GM18870 (cell line): ENCODE measurements at regions not wholly inside any gene's neighbourhood (a gene's known extent, or its start where the extent isn't known, plus 50 kb on each side); places are given as distances from the start of the nearest gene placed in this dataset.
"Not testable (repeated sequence)": the region's sequence is repeated elsewhere in the genome, so short reads cannot be mapped to it uniquely, and the experiment has no call there.

Experiments used
- ATAC-seq: cut with Tn5 transposase; IDR thresholded peaks from one replicate; pipeline ENCODE4 v1.9.1; 2021; ENCODE audit warnings: moderate library complexity; ENCODE audit not compliant: unreplicated experiment

DNA sequence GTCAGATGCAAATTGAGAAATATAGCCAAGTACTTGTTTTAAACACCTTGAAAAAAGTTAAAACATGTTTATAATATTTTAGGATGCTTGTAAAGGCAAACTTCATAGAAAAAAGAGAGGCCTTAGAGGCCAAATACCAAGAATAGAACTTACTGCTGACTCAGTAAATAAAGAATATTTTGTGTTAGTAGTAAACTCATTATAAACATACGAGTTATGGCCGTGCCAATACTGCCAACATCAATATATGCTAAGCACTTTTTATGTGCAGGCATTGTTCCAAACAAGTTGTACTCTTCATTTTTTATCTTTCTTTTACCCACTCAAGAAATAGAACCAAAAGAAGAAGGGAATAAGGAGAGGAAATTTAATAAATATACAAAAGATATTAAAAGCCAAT is 705.9 kb upstream of the NCAM2 start:
- no peak for ATAC-seq

- ATAC-seq = not testable (repeated sequence)
Measured at GRCh38 chr21:20292854-20293253, 705.4 kb upstream of the NCAM2 start.

DNA sequence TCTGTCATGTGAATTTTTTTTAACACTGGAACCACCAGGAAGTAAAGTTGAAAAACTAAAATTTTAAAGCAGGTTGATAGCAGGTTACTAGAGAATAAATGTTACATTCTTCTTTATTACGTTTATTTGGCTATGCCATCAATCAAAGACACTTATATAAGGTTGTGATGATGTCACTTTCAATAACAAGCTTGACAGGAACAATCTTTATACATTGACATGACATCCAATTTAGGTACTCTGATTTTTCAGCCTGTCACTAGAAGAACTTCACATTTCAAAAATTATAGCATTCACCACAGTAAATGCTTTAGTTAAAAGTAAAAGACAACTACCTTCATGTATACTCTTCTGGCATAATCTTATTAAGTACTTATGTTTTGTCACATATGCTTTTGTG is 696.8 kb upstream of the NCAM2 start:
- no peak for ATAC-seq

GRCh38 chr21:20302084-20302483 is 696.1 kb upstream of the NCAM2 start:
- no peak for ATAC-seq

GRCh38 chr21:20306836-20307235 is 691.4 kb upstream of the NCAM2 start:
- ATAC-seq = no peak

DNA sequence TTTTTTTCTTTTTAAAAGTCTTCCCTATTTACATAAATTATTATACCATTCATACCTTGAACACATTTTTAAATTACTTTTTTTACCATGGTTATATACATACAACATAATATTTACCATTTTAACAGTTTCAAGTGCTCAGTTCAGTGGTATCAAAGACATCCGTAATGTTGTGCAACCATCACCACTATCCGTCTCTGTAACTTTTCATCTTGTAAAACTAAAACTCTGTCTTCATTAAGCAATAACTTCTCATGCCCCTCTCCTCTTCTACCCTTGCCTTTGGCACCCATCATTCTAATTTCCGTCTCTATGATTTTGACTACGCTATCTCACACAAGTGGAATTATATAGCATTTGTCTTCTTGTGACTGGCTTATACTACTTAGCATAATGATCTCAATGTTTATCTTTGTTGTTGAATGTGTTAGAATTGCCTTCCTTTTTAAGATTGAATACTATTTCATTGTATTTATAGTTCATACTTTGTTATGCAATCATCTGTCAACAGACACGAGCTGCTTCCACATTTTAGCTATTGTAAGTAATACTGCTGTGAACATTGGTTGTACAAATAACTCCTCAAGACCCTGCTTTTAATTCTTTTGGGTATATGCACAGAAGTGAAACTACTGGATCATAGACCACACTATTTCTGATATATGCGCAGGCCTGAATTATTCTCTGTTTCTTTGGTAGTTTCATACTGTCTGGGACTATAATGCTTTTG is 689.5 kb upstream of the NCAM2 start:
- ATAC-seq = no peak

DNA sequence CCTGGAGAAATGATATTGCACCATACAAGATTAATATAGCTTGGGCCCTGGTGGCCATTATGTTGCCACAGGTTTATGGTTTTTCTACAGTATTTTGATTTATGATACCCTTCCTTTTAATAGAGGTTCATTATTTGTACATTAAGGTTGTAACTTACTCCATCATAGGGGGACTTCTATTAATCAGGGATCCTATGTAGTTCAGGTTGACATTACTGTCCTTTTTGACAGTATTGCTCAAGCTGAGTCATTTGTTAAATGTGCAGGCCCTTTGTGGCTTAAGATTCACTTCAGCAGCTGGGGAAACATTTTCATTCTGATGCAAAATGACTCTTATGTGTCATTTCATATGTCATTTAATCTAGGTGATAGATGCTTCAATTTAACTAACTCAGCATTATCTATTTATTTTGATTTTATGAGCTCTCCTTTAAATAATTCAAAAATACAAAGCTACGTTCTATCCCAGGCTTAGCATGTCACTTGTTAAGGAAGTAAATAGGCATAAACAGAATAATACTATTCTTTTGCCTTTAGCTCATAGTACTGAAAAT is 686.9 kb upstream of the NCAM2 start:
- ATAC-seq = no peak

GRCh38 chr21:20313013-20313412 is 685.2 kb upstream of the NCAM2 start:
- no peak for ATAC-seq

GRCh38 chr21:20315042-20315441 is 683.2 kb upstream of the NCAM2 start:
- ATAC-seq = no peak

GRCh38 chr21:20329636-20330035 is 668.6 kb upstream of the NCAM2 start:
- ATAC-seq = no peak

DNA sequence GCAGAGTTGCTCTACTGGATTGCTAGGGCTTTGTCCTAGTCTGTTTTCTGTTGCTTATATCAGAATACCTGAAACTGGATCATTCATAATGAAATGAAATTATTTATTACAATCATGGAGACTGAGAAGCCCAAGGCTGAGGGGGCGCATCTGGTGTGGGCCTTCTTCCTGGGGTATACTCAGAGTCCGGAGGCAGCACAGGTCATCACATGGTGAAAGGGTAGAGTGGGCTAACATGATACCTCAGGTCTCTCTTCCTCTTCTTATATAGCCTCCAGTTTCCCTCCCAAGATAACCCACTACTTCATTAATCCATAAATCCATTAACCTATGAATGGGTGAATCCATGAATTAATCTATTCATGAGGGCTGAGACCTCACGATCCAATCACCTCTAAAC is 667.6 kb upstream of the NCAM2 start:
- ATAC-seq = no peak

DNA sequence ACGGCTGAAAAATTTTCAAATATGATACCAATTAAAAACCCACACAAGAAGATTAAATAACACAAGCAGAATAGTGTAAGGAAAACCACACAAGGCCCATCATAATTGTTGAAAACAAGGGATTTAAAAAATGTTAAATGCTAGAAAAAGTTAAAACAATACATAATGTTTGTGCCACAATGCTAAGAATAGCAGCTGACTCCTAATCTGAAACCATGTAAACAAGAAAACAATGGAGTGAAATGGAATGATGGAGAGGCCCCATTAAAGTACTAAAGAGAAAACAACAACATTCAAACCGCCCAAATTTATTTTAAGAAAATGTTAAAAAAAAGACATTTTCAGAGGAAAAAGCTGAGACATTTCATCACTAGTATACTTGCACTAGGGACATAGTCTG is 663.6 kb upstream of the NCAM2 start:
- no peak for ATAC-seq

GRCh38 chr21:20341431-20341830 is 656.8 kb upstream of the NCAM2 start:
- ATAC-seq = no peak

- ATAC-seq = no peak
Measured at GRCh38 chr21:20343186-20343585, 655.0 kb upstream of the NCAM2 start.

GRCh38 chr21:20351138-20351537 is 647.1 kb upstream of the NCAM2 start:
- no peak for ATAC-seq

- ATAC-seq = no peak
Measured at GRCh38 chr21:20353351-20353750, 644.9 kb upstream of the NCAM2 start.

DNA sequence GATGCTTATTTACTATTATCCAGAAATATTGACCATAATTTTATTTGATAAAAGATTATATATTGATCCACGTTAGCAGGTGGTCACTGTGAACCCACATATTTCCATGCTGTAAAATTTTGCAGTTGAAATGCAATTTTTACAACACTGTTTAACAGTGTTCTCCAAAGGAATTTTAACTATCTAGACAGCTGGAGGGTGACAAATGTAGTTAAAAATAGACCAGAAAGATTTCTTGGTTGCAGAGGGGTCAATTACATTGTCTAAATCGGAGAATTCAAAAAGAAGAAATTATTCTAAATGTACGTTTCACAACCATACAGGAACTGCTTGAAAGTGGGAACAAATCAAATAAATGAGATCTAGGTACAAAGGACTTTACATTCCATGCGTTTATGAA is 625.2 kb upstream of the NCAM2 start:
- no peak for ATAC-seq

- no peak for ATAC-seq
Measured at GRCh38 chr21:20377250-20377649, 621.0 kb upstream of the NCAM2 start.

DNA sequence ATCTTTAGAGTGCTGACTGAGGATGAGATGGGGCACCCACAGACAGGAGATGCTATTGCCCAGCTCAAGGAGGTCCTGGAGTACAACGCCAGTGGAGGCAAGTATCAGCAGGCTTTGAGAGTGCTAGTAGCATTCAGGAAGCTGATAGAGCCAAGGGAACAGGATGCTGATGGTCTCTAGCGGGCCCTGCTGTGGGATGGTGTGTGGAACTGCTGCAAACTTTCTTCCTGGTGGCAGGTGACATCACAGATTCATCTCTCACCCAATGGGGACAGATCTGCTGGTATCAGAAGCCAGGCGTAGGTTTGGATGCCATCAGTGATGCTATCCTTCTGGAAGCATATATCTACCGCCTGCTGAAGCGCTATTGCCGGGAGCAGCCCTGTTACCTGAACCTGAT is 609.8 kb upstream of the NCAM2 start:
- ATAC-seq = no peak

DNA sequence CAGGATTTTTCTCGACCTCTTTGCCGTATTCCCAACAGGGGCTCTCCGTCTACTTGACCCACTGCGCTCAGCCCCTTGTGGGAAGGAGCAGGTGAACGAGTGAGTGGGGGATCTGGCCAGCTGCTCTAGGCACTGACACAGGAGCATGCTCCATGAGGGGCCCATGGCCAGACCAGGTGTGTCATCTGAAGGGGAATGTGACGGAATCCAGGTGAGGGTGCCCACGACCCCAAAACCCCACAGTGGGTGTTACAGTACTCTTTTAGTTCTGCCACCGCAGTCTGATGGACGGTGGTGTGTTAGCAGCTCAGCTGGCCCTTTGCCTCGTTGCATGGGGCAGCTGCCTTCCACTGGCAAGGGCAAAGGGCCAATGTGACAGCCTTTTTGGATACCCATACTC is 601.4 kb upstream of the NCAM2 start:
- no peak for ATAC-seq

- no peak for ATAC-seq
Measured at GRCh38 chr21:20404915-20405314, 593.3 kb upstream of the NCAM2 start.

DNA sequence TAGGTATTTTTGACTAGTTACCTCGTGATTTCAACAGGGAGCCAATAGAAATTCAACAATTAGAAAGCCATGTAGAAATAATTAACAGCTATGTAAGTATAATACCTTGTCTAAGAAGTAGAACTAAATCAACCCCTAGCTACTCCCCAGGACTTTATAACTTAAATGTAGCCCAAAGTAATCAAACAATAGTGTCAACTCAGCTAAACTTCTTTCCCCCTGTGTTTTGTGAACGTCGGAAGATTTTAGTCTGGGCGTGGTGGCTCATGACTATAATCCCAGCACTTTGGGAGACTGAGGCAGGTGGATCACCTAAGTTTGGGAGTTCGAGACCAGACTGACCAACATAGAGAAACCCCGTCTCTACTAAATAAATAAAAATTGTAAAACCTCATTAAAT is 579.9 kb upstream of the NCAM2 start:
- ATAC-seq = no peak

DNA sequence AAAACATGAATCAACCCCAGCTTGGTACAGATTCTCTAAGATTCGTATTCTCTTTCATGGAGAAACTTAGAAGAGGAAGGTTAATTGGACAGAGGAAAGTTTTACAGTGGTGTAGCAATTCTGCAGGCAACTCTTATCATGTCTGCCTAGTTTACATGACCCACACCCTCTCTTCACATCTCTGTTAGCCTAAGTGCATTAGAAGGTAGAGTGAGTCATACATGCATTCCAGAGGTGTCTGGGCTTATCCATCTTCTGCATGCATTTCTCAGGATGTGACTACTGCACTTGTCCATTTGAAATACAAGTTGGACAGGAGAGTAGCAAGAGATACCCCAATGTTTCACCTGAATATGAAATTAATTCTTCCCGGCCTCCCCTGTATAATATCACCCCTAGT is 578.4 kb upstream of the NCAM2 start:
- no peak for ATAC-seq
